NOMO-1 treated with dmso at 0.1 percent for 144 hours (cell line): ENCODE measurements at regions not wholly inside any gene's neighbourhood (a gene's known extent, or its start where the extent isn't known, plus 50 kb on each side); places are given as distances from the start of the nearest gene placed in this dataset.

ENCODE experiments used
- DNase-seq: peaks from one replicate; lab custom pipeline; 2025; ENCODE audit not compliant: unreplicated experiment; lab: John Stamatoyannopoulos, UW

- no peak for DNase-seq
Observed at GRCh38 chr17:65370669-65371131, 190.7 kb downstream of the AXIN2 start.

GRCh38 chr17:65368341-65368740 lies 193.1 kb downstream of the AXIN2 start:
- DNase-seq: no peak

GRCh38 chr17:65366102-65366844 lies 195.2 kb downstream of the AXIN2 start:
- no peak for DNase-seq

GRCh38 chr17:65365169-65365568 lies 196.3 kb downstream of the AXIN2 start:
- no peak for DNase-seq

GRCh38 chr17:65364438-65364837 lies 197.0 kb downstream of the AXIN2 start:
- DNase-seq: no peak

GRCh38 chr17:65362826-65363225 lies 198.6 kb downstream of the AXIN2 start:
- DNase-seq: no peak

GRCh38 chr17:65360961-65361552 lies 200.4 kb downstream of the AXIN2 start:
- DNase-seq: no peak

- no peak for DNase-seq
Observed at GRCh38 chr17:65359016-65359415, 202.4 kb downstream of the AXIN2 start.

GRCh38 chr17:65356536-65356935 lies 204.9 kb downstream of the AXIN2 start:
- no peak for DNase-seq

GRCh38 chr17:65355246-65355645 lies 206.2 kb downstream of the AXIN2 start:
- no peak for DNase-seq

GRCh38 chr17:65349916-65350315 lies 211.5 kb downstream of the AXIN2 start:
- DNase-seq: no peak

GRCh38 chr17:65346166-65346565 lies 209.0 kb downstream of the RGS9 start:
- no peak for DNase-seq

GRCh38 chr17:65345261-65346005 lies 208.3 kb downstream of the RGS9 start:
- no peak for DNase-seq

GRCh38 chr17:65340401-65340800 lies 203.2 kb downstream of the RGS9 start:
- no peak for DNase-seq

- no peak for DNase-seq
Observed at GRCh38 chr17:65334406-65334805, 197.2 kb downstream of the RGS9 start.

GRCh38 chr17:65332779-65333178 lies 195.6 kb downstream of the RGS9 start:
- no peak for DNase-seq

GRCh38 chr17:65332375-65332774 lies 195.2 kb downstream of the RGS9 start:
- DNase-seq: no peak

GRCh38 chr17:65328567-65328966 lies 191.4 kb downstream of the RGS9 start:
- no peak for DNase-seq

- no peak for DNase-seq
Observed at GRCh38 chr17:65324611-65325342, 187.6 kb downstream of the RGS9 start.

- no peak for DNase-seq
Observed at GRCh38 chr17:65323049-65323448, 185.9 kb downstream of the RGS9 start.

GRCh38 chr17:65320820-65321219 lies 183.7 kb downstream of the RGS9 start:
- no peak for DNase-seq
